Mucosa of descending colon (tissue), 3 donors: ENCODE measurements at regions not wholly inside any gene's neighbourhood (a gene's known extent, or its start where the extent isn't known, plus 50 kb on each side); places are given as distances from the start of the nearest gene placed in this dataset.
"Not testable (repeated sequence)": the region's sequence is repeated elsewhere in the genome, so short reads cannot be mapped to it uniquely, and the experiment has no call there.

Experiments used
- ATAC-seq: fragments of 200-7000 bp; cut with Tn5 transposase; one replicate; pipeline ENCODE4 v1.9.1; 2020; ENCODE audit warnings: mild to moderate bottlenecking, moderate library complexity
- DNase-seq, 3 donors: peaks; one replicate each; pipeline ENCODE4 v3.0.0-alpha.2; 2020
- H3K36me3 ChIP-seq: fragments of 200-600 bp; one replicate; pipeline ENCODE4 v1.8.0; 2021; ENCODE audit warnings: low read depth, mild to moderate bottlenecking
- H3K4me1 ChIP-seq: fragments of 200-600 bp; one replicate; pipeline ENCODE4 v1.8.0; 2021; ENCODE audit warnings: low read depth, mild to moderate bottlenecking
- H3K4me3 ChIP-seq: fragments of 200-600 bp; one replicate; pipeline ENCODE4 v1.8.0; 2021; ENCODE audit warnings: mild to moderate bottlenecking
- H3K9me3 ChIP-seq: fragments of 200-600 bp; one replicate; pipeline ENCODE4 v1.8.0; 2021; ENCODE audit warnings: mild to moderate bottlenecking
- intact Hi-C, 2 donors: fragments of 100-400 bp; cut with DNase I in 1 of 2; cut with micrococcal nuclease in 1 of 2; formaldehyde crosslinking; loops; one replicate each; pipeline versions ENCODE4 v1.11.0 to v1.11.1; 2022; cut with DNase I, micrococcal nuclease
- donor health status: DM: no; HTN: no; CAD: no; lungs with moderate emphysema.
- donor health status: DM: no; HTN: no; CAD: no.
- donor health status: DM: no; HTN: yes; CAD: no.

- H3K4me1 ChIP-seq, H3K4me3 ChIP-seq, ATAC-seq, intact Hi-C loops, H3K36me3 ChIP-seq, DNase-seq, H3K9me3 ChIP-seq: not testable (repeated sequence)
Observed at GRCh38 chr2:111307302-111307701, 186.6 kb downstream of the BCL2L11 start.

GRCh38 chr2:111309231-111310075, 188.7 kb downstream of the BCL2L11 start:
- H3K9me3 ChIP-seq, ATAC-seq, H3K4me1 ChIP-seq, H3K36me3 ChIP-seq, DNase-seq, intact Hi-C loops, H3K4me3 ChIP-seq: not testable (repeated sequence)

- intact Hi-C loops, DNase-seq, H3K9me3 ChIP-seq, H3K4me1 ChIP-seq, H3K4me3 ChIP-seq, H3K36me3 ChIP-seq: not testable (repeated sequence)
- peak; percentile 60 for ATAC-seq
Observed at GRCh38 chr2:111310395-111310794, 189.7 kb downstream of the BCL2L11 start.

DNA sequence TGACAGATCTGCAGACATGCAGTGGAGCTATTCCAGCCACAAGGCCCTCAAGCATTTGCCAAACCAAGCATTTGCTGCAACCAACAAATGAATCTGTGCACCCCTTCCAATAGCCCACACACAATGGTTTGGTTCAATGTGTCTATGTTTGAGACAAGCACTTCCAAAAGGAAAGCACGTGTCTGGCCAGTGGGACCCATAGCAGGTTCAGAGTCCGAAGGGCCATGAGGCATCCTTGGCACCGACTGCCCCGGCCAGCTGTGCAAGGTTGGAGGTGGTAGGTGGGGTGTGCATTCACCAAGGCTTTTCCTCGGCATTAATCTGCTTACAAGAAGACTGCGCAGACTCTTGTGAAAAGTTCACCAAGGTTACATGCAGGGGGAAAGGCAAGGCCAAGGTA, 190.9 kb downstream of the BCL2L11 start:
- H3K36me3 ChIP-seq, H3K9me3 ChIP-seq, H3K4me3 ChIP-seq, DNase-seq, H3K4me1 ChIP-seq, intact Hi-C loops, ATAC-seq: not testable (repeated sequence)

GRCh38 chr2:111312897-111313607, 192.3 kb downstream of the BCL2L11 start:
- H3K36me3 ChIP-seq, intact Hi-C loops, H3K4me3 ChIP-seq, H3K4me1 ChIP-seq, H3K9me3 ChIP-seq: not testable (repeated sequence)
- DNase-seq (peak in 1 of 3 donors; percentile 28), ATAC-seq (peak; percentile 15)

- ATAC-seq: peak; percentile 36
- DNase-seq, H3K4me3 ChIP-seq, intact Hi-C loops, H3K4me1 ChIP-seq, H3K36me3 ChIP-seq, H3K9me3 ChIP-seq: not testable (repeated sequence)
Observed at GRCh38 chr2:111313711-111314110, 193.0 kb downstream of the BCL2L11 start.

GRCh38 chr2:111315188-111315917, 194.6 kb downstream of the BCL2L11 start:
- H3K4me1 ChIP-seq, intact Hi-C loops, DNase-seq, H3K9me3 ChIP-seq, H3K36me3 ChIP-seq, ATAC-seq, H3K4me3 ChIP-seq: not testable (repeated sequence)

- H3K4me1 ChIP-seq, DNase-seq, ATAC-seq, H3K9me3 ChIP-seq, H3K36me3 ChIP-seq, H3K4me3 ChIP-seq, intact Hi-C loops: not testable (repeated sequence)
Observed at GRCh38 chr2:111316221-111316741, 195.6 kb downstream of the BCL2L11 start.

DNA sequence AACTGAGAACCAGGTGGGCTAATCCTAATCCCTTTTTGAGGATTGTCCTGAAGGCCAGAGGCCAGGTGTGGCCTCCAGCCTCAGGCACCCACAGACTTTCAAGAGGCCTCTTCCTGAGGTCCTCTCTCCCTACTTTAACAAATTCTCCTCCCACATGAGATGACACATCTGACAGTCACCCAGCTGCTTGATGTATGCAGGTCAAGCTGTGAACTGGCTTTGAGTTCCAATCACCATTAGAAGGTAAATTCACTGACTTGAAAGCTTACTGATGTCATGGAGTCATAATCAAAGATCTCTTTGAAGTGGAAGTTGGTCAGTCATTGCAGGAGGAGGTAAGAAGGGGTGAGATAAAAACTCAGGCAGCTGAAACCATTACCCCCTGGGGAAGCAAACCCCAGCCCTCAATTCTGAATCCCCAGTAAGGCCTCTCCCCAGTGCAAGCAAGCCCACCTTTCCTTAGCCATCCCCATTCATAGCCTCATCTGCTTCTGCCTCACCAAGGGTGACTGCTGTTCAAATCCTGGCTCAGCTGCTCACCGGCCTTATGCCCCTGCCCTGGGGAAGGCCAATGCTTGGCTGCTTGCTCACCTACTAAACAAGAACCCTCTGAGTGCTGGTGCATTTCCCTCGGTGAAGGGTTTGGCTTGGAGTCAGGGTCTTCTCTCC, 196.3 kb downstream of the BCL2L11 start:
- ATAC-seq, H3K36me3 ChIP-seq, H3K4me1 ChIP-seq, H3K4me3 ChIP-seq, H3K9me3 ChIP-seq, intact Hi-C loops, DNase-seq: not testable (repeated sequence)

DNA sequence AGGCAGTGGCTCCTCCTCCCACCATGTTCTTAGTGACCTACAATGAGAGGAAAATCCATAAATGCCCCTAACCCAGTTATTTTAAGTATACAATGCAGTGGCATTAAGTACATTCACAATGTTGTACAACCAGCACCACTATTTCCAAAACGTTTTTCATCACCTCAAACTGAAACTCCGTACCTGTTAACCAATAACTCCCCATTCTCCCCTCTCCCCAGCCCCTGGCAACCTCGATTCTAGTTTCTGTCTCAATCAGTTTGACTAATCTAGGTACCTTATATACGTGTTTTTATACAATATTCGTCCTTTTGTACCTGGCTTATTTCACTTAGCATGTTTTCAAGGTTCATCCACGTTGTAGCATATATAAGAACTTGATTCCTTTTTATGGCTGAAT, 198.8 kb downstream of the BCL2L11 start:
- H3K9me3 ChIP-seq, intact Hi-C loops, H3K4me1 ChIP-seq, DNase-seq, H3K36me3 ChIP-seq, H3K4me3 ChIP-seq, ATAC-seq: not testable (repeated sequence)

- ATAC-seq, H3K36me3 ChIP-seq, H3K4me1 ChIP-seq, DNase-seq, intact Hi-C loops, H3K4me3 ChIP-seq, H3K9me3 ChIP-seq: not testable (repeated sequence)
Observed at GRCh38 chr2:111320264-111320663, 199.6 kb downstream of the BCL2L11 start.

DNA sequence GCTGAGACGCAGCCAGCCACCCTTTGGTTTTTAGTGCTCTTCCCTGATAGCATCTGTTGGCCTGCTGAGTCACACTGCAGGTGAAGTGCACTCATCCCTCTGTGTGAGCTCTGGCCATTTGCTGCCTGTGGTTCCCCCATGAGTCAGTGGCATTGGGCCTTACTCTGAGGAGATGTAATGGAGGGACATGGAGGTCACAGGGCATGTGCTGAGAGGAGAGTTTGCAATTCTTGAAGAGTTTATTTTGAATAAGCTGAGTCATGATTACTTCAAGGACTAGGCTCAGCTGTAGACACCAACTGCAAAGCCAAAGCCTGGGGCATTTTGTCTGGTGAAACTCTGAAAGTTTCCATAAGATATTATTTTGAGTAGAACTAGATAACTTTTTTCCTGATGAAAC, 200.3 kb downstream of the BCL2L11 start:
- intact Hi-C loops, H3K9me3 ChIP-seq, H3K4me1 ChIP-seq, H3K36me3 ChIP-seq, H3K4me3 ChIP-seq, DNase-seq: not testable (repeated sequence)
- ATAC-seq: peak; percentile 55

DNA sequence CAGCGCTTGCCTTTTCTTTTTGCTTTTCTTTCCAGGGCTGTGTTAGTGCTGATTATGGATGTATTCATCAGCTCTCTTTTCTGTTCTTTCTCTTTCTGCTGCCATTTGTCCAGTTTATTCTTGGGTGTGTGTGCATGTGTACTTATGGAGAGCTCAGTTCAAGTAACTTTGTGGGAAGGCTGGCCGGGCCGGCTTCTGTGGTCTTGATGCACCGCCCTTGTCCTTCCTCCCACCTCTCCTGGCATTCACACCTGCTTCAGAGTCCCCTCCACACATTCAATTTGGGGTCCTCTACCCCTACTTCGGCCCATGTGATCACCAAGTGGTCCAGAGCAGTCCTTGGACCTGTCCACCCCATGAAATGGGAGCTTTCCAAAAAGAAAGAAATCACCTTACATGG, 202.7 kb downstream of the BCL2L11 start:
- intact Hi-C loops, DNase-seq, H3K36me3 ChIP-seq, ATAC-seq, H3K4me3 ChIP-seq, H3K4me1 ChIP-seq, H3K9me3 ChIP-seq: not testable (repeated sequence)
